WERI-Rb-1 (cell line): ENCODE measurements at regions not wholly inside any gene's neighbourhood (a gene's known extent, or its start where the extent isn't known, plus 50 kb on each side); places are given as distances from the start of the nearest gene placed in this dataset.

Experiments used
- DNase-seq: peaks from one replicate; pipeline ENCODE4 v3.0.0-alpha.2; 2020
- H3K27ac ChIP-seq: fragments of 250-450 bp; sonication (Bioruptor Pico); 2 replicates; pipeline ENCODE4 v1.5.1; 2020; ENCODE audit warnings: mild to moderate bottlenecking, moderate library complexity
- H3K27me3 ChIP-seq: fragments of 250-450 bp; sonication (Bioruptor Pico); 2 replicates; pipeline ENCODE4 v1.5.1; 2021; ENCODE audit warnings: mild to moderate bottlenecking, low read depth, moderate library complexity; ENCODE audit not compliant: insufficient read depth, severe bottlenecking
- H3K36me3 ChIP-seq: fragments of 250-450 bp; sonication (Bioruptor Pico); 2 replicates; pipeline ENCODE4 v1.5.1; 2020; ENCODE audit warnings: mild to moderate bottlenecking, moderate library complexity
- H3K4me3 ChIP-seq: 2 replicates; pipeline ENCODE4 v1.5.1; 2011; ENCODE audit warnings: low read depth, mild to moderate bottlenecking, control low read depth, low read length
- H3K9me3 ChIP-seq: fragments of 250-450 bp; sonication (Bioruptor Pico); 2 replicates; pipeline ENCODE4 v1.5.1; 2021; ENCODE audit warnings: mild to moderate bottlenecking, moderate library complexity; ENCODE audit not compliant: severe bottlenecking
- TF ChIP-seq, protein P1 (sequence below): IDR thresholded peaks from 2 replicates; pipeline ENCODE4 v1.5.1; 2011; ENCODE audit warnings: low read depth, mild to moderate bottlenecking, control low read depth, inconsistent platforms, low read length

DNA sequence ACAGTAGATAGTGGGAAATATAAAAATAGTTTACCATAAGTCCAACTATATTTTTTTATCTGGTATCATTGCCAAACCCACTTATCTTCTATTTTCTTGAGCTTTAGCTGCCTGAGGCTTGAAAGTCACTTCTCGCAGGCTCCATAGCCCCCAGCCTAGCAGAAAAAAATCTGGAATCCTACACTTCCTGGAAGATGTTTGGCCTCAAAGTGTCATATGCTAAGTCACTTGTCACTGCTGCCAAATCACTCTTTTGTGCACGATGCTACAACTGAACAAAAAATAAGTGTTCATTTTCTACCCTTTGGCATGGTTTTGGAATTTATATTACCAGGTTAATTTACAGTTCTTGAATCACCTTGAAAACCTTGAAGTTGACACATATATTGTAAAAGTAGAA, 612.5 kb upstream of the ATXN8OS start:
- H3K4me3 ChIP-seq: no peak overlapping the region
- H3K9me3 ChIP-seq: no peaks in the 10 kb centered on the region
- no peaks in the 10 kb centered on the region for H3K36me3 ChIP-seq
- TF ChIP-seq, protein P1, sequence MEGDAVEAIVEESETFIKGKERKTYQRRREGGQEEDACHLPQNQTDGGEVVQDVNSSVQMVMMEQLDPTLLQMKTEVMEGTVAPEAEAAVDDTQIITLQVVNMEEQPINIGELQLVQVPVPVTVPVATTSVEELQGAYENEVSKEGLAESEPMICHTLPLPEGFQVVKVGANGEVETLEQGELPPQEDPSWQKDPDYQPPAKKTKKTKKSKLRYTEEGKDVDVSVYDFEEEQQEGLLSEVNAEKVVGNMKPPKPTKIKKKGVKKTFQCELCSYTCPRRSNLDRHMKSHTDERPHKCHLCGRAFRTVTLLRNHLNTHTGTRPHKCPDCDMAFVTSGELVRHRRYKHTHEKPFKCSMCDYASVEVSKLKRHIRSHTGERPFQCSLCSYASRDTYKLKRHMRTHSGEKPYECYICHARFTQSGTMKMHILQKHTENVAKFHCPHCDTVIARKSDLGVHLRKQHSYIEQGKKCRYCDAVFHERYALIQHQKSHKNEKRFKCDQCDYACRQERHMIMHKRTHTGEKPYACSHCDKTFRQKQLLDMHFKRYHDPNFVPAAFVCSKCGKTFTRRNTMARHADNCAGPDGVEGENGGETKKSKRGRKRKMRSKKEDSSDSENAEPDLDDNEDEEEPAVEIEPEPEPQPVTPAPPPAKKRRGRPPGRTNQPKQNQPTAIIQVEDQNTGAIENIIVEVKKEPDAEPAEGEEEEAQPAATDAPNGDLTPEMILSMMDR: no peak
- H3K27me3 ChIP-seq: no peaks in the 10 kb centered on the region
- no peak for DNase-seq
- no peak overlapping the region for H3K27ac ChIP-seq

DNA sequence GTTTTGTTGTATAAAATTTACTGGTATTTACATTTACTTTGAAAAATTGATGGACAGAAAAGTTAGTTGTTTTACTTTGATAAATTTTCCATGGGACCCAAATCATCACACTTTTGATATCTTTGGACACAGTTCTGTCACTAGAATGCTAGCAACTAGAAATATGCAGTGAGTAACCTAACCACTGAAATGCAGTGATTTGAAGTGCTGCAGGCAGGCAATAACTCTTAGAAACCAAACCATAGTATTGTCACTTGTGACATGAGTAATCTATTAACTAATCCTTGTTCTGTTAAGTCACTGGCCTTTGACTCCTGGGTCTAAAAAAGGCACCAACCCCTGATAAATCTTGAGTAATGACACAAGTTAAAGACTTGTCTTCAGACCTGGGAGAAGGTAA, 620.0 kb upstream of the ATXN8OS start:
- Histone ChIP-seq H3K4me3 (no peak overlapping the region), H3K27me3 (no peaks in the 10 kb centered on the region), H3K36me3 (no peaks in the 10 kb centered on the region), H3K27ac (no peak overlapping the region), H3K9me3 (no peaks in the 10 kb centered on the region)
- TF ChIP-seq, protein P1: no peak
- DNase-seq: no peak

DNA sequence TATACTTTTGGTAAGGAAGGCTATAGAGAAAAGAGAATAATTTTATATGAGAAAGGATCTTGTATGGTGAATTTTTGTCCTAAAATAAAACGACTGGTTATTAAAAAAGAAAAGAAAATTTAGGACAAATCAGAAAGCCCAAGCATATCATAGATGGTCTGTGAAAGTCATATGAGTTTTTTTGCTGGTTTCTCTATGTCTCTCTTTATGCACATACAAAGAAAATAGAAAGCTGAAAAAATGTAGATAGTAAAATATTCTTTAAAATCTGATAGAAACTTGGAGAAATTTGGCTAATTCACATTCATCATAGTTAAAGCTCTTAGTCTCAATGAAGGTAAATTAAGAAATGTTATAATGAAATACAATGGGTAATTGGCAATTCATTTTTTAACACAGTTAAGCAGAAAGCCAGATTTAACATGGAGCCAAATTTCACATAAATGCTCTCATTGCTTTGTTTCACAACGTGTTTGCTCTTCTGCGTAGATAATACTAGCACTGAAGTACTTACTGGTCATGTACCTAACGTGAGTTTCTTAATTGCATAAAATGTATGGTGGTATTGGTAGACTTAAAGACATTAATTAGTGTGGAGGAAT, 621.5 kb upstream of the ATXN8OS start:
- Histone ChIP-seq H3K36me3 (no peaks in the 10 kb centered on the region), H3K9me3 (no peaks in the 10 kb centered on the region), H3K27ac (no peak overlapping the region), H3K27me3 (no peaks in the 10 kb centered on the region), H3K4me3 (no peak overlapping the region)
- TF ChIP-seq, protein P1: no peak
- DNase-seq: no peak

DNA sequence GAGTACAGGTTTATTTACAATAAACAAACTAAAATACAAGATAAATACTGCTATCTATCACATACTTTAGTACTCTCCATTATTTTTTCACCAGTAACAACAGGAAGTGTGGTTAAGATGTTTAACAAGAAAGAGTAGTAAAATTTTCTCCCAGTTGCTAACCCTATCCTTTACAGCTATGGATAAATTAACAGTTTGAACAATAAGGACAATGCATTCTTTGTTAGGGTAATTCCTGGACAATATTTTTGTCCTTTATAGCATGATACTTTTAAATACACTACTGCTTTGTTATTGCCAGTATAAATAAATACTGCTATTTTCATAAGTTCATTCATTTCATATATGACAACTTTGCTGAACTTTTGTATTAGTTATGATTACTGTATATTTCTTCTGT, 630.2 kb upstream of the ATXN8OS start:
- H3K4me3 ChIP-seq: no peak overlapping the region
- H3K36me3 ChIP-seq: no peaks in the 10 kb centered on the region
- no peaks in the 10 kb centered on the region for H3K9me3 ChIP-seq
- H3K27me3 ChIP-seq: no peaks in the 10 kb centered on the region
- TF ChIP-seq, protein P1: no peak
- no peak overlapping the region for H3K27ac ChIP-seq
- no peak for DNase-seq

DNA sequence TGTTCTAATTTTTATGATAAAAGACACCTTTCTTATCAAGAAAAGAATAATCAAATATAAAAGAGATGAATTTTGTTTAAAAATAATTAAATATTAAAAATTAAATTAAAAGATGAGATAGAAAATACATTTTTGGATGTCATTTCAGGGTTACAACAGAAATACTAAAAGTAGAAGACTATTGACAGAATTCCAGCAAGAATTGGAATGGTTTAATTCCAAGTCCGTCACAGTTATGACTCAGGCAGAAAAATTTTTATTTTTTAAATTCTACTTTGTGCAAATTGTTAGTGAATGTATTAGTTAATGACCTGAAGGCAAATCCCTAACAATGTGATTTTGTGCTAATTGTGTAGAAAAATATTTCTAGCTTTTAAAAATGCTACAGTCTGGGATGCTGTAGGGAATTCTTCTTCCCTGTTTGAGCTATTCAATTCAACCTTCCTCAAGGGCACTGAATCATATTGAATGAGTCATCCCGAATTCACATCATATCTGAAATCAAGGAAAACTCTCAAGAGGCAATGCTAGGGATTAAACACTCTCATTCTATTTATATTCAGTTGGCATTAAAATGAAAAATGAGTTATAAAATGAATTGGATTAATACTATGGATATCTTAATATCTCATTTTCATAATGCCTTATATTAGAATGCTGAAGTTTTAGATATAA, 633.5 kb upstream of the ATXN8OS start:
- no peak for DNase-seq

More for the DNA sequence above, 633.5 kb upstream of the ATXN8OS start:
- H3K9me3 ChIP-seq: no peaks in the 10 kb centered on the region
- no peaks in the 10 kb centered on the region for H3K27me3 ChIP-seq
- TF ChIP-seq, protein P1: no peak
- no peak overlapping the region for H3K27ac ChIP-seq
- H3K36me3 ChIP-seq: no peaks in the 10 kb centered on the region
- no peak overlapping the region for H3K4me3 ChIP-seq
